ENCODE measurements at regions not wholly inside any gene's neighbourhood (a gene's known extent, or its start where the extent isn't known, plus 50 kb on each side); places are given as distances from the start of the nearest gene placed in this dataset.

- TF ChIP-seq CTCF (conservative IDR thresholded peaks at IDR 0.05; ENCODE audit: low read depth, low read length) (no peak), EZH2phosphoT487 (IDR thresholded peaks at IDR 0.05; ENCODE audit: borderline replicate concordance, low read length) (no peak), EZH2 (IDR thresholded peaks at IDR 0.05; ENCODE audit: low read length, unreplicated experiment) (no peak)
Measured at GRCh38 chr13:84230568-84230967, 348.3 kb upstream of the SLITRK1 start.
